ENCODE measurements at regions not wholly inside any gene's neighbourhood (a gene's known extent, or its start where the extent isn't known, plus 50 kb on each side); places are given as distances from the start of the nearest gene placed in this dataset.

DNA sequence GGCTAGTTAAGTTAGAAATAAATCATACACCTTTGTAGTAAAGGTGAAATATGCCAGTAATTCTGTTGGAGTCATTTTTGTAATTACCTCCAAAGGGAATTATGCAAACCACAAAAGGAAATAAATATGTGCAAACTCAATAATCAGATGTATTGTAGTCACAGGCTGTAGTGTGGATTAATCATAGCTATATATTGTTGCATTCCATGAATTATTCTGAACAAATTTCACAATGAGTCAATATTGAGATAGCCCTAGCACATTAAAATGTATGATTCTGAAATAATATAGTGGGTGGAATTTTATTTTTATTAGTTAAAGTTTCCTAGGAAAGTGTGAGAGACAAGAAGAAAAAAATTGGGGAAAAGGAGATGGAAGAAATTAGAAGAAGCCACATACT lies 790.5 kb upstream of the PCDH20 start:
- no peaks in the 10 kb centered on the region for H3K27me3 ChIP-seq
- intact Hi-C loops (cut with DNase I), result no loop called here
- TF ChIP-seq POLR2A (IDR thresholded peaks at IDR 0.05) (no peak), CTCF (IDR thresholded peaks at IDR 0.05) (no peak)
- no peaks in the 10 kb centered on the region for H3K36me3 ChIP-seq
- no peak for DNase-seq
- H3K4me1 ChIP-seq, result no peaks in the 10 kb centered on the region
- H3K9me3 ChIP-seq, result no peaks in the 10 kb centered on the region
- no peak overlapping the region for H3K27ac ChIP-seq
- H3K4me3 ChIP-seq (replicated peaks in 1 of 3), result no peak overlapping the region

DNA sequence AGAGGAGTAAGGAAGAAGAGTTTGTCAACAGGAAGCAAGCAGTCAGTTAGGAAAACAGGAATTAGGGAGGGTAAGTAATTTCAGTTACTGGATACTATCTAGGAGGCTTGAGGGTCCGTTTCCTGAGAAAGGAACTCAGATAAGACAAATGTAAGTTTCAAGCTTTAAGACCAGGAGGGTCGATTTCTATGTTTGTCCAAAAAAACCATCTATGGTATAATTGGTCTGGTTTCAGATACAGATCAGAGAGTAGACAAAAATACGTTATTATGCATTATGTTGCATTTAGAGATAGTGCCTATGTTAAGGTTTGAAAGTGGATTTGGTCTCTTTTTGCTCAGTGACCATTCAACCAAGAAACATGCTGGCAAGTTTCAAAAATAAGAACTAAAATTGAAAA lies 789.6 kb upstream of the PCDH20 start:
- WGBS, 2 donors, result 72 to 85% methylated on average over 3 of the region's 3 CpGs
- Histone ChIP-seq H3K4me1 (no peaks in the 10 kb centered on the region), H3K9me3 (no peaks in the 10 kb centered on the region), H3K27ac (no peak overlapping the region), H3K36me3 (no peaks in the 10 kb centered on the region), H3K4me3 (replicated peaks in 1 of 3) (no peak overlapping the region), H3K27me3 (no peaks in the 10 kb centered on the region)
- TF ChIP-seq POLR2A (IDR thresholded peaks at IDR 0.05) (no peak), CTCF (IDR thresholded peaks at IDR 0.05) (no peak)
- intact Hi-C loops (cut with DNase I), result no loop called here
- DNase-seq, result no peak

- intact Hi-C loops (cut with DNase I), result no loop called here
- H3K36me3 ChIP-seq, result no peaks in the 10 kb centered on the region
Observed at GRCh38 chr13:62194371-62194770, 778.7 kb upstream of the PCDH20 start.

DNA sequence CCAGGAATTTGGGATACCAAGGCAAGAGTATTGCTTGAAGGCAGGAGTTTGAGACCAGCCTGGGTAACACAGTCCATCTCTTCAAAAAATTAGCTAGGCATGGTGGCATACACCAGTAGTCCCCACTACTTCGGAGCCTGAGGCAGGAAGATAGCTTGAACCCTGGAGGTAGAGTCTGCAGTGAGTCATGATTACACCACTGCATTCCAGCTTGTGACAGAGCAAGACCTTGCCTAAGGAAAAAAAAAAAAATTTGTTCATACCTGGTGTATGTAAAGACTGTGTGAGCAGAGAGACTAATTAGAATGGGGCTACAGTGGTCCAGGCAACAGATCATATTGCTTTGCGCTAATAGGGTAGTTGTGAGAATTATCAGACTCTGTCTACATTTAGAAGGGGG lies 778.3 kb upstream of the PCDH20 start:
- intact Hi-C loops (cut with DNase I), result no loop called here
- Histone ChIP-seq H3K27ac (no peak overlapping the region), H3K9me3 (no peaks in the 10 kb centered on the region), H3K4me1 (no peaks in the 10 kb centered on the region), H3K27me3 (no peaks in the 10 kb centered on the region), H3K36me3 (no peaks in the 10 kb centered on the region), H3K4me3 (replicated peaks in 1 of 3) (no peak overlapping the region)
- 89 to 95% methylated on average over 1 to 2 of the region's 2 CpGs for WGBS, 2 donors
- TF ChIP-seq CTCF (IDR thresholded peaks at IDR 0.05) (no peak), POLR2A (IDR thresholded peaks at IDR 0.05) (no peak)
- DNase-seq, result no peak

More at GRCh38 chr13:62194371-62194770, 778.7 kb upstream of the PCDH20 start:
- H3K4me3 ChIP-seq (replicated peaks in 1 of 3), result no peak overlapping the region
- no peak for DNase-seq
- H3K9me3 ChIP-seq, result no peaks in the 10 kb centered on the region
- no peaks in the 10 kb centered on the region for H3K27me3 ChIP-seq
- H3K27ac ChIP-seq, result no peak overlapping the region
- no peak for TF ChIP-seq POLR2A (IDR thresholded peaks at IDR 0.05)
- no peak for TF ChIP-seq CTCF (IDR thresholded peaks at IDR 0.05)
- whole genome bisulfite sequencing, 2 donors, result 89 to 91% methylated on average over 3 of the region's 3 CpGs
- H3K4me1 ChIP-seq, result no peaks in the 10 kb centered on the region

DNA sequence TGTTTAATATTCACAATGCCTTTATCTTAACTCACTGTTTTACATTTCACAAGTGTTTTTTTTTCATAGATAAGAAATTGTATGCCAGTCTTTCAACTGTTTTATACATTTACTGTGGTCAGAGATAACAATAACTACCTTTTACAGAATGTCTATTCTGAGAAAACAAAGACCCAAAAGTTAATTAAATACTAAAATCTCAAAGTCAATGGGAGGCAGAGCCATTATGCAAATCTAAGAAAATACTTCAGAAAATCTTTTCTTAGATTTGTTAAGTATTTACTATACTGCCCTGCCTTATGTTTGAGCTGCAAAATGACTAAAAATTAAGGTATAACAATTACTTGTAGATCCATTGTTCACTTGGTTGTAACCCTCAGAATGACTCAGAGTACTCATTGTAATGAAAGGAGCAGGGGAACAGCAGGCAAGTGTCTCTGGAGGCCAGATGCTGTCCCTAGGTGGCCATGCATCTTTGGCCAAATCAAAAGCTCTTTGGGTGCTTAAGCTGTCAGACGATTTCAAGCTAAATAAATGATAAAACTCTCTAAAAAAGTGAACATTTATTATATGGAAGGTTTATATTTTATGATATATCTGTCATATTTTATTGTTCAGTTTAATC lies 770.1 kb upstream of the PCDH20 start:
- TF ChIP-seq POLR2A (IDR thresholded peaks at IDR 0.05), result no peak
- TF ChIP-seq CTCF (IDR thresholded peaks at IDR 0.05), result no peak
- no peak overlapping the region for H3K4me3 ChIP-seq (replicated peaks in 1 of 3)
- no peak for DNase-seq
- H3K27ac ChIP-seq, result no peak overlapping the region
- WGBS, 2 donors, result 50 to 52% methylated on average over 1 of the region's 1 CpG
- H3K27me3 ChIP-seq, result no peaks in the 10 kb centered on the region
- no peaks in the 10 kb centered on the region for H3K9me3 ChIP-seq
- intact Hi-C loops (cut with DNase I), result no loop called here
- no peaks in the 10 kb centered on the region for H3K36me3 ChIP-seq
- no peaks in the 10 kb centered on the region for H3K4me1 ChIP-seq
